ENCODE measurements at regions not wholly inside any gene's neighbourhood (a gene's known extent, or its start where the extent isn't known, plus 50 kb on each side); places are given as distances from the start of the nearest gene placed in this dataset.

DNA sequence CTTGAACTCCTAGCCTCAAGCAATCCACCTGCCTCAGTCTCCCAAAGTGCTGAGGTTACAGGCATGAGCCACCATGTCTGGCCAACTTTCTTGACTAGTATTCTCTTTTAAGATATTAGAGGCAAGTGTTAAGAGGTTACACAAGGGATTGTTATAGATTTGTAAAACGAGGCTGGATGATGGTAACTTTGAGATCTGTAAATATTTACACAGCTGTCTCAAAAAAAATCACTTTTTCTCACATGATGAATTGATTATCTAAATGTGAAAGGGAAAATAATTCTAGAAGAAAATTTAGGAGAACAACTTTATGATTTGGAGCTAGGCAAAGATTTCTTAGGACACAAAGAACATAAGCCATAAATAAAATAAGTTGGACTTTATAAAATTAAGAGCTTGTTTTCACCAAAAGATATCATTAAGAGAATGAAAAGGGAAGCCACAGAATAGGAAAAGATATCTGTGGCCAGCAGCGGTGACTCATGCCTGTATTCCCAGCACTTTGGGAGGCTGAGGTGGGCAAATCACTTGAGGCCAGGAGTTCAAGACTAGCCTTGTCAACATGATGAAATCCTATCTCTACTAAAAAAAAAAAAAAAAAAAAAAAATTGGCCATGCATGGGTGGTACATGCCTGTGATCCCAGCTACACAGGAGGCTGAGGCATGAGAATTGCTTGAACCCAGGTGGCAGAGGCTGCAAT is 77.4 kb downstream of the BBS10 start:
- POLR2A ChIA-PET (ENCODE audit: unreplicated experiment) = no interaction called here
- Histone ChIP-seq H3K27me3 (ENCODE audit: control insufficient read depth, insufficient read depth, low read length) (no peaks in the 10 kb centered on the region), H3K9ac (ENCODE audit: low read depth, low read length) (no peak overlapping the region), H4K91ac (ENCODE audit: insufficient read depth, low read depth, low read length) (no peak overlapping the region), H3K4me2 (ENCODE audit: low read depth, low read length) (no peak overlapping the region), H2BK15ac (ENCODE audit: low read depth, low read length) (peak overlapping the region; percentile 16; the same call in 1 of the 3 replicates), H2AK9ac (replicated peaks; ENCODE audit: low read depth, low read length, poor library complexity) (no peak overlapping the region), H3K36me3 (ENCODE audit: control insufficient read depth, insufficient read depth, low read length) (no peaks in the 10 kb centered on the region), H4K8ac (ENCODE audit: low read depth in 2 of 2, low read length in 2 of 2) (no peak overlapping the region), H2BK20ac (ENCODE audit: low read depth, low read length) (0 out of 2 replicates have a peak overlapping the region, but pooled peaks have one; percentile 6), H3K27ac (ENCODE audit: insufficient read depth, low read length) (no peak overlapping the region), H2BK120ac (ENCODE audit: low read depth, low read length) (0 out of 2 replicates have a peak overlapping the region, but pooled peaks have one; percentile 26), H4K5ac (ENCODE audit: low read depth, low read length) (no peak overlapping the region), H3K4me1 (ENCODE audit: control insufficient read depth, insufficient read depth, low read length) (peaks cover 18% of the 10 kb centered on the region), H3K23ac (ENCODE audit: low read depth, low read length) (no peak overlapping the region), H3K4ac (ENCODE audit: low read depth, low read length) (peak overlapping the region; percentile 55; the same call in 1 of the 2 replicates), H3K4me3 (ENCODE audit: insufficient read depth, low read depth, low read length) (no peak overlapping the region), H3K79me1 (ENCODE audit: low read depth in 1 of 2, low read length in 2 of 2) (peaks cover 11 to 44% of the 10 kb centered on the region in 2 experiments; a peak in 3 of 4 replicates), H3K56ac (ENCODE audit: extremely low read depth, insufficient read depth, low read length) (no peak overlapping the region), H2BK5ac (ENCODE audit: low read depth, low read length, poor library complexity, severe bottlenecking) (no peak overlapping the region), H2AFZ (replicated peaks; ENCODE audit: low read length, poor library complexity) (no peak overlapping the region), H4K20me1 (ENCODE audit: insufficient read depth, low read length) (no peaks in the 10 kb centered on the region), H3K9me3 (ENCODE audit: control insufficient read depth, insufficient read depth, low read length) (no peaks in the 10 kb centered on the region), H3K9me1 (ENCODE audit: insufficient read depth, low read length) (peaks cover 26% of the 10 kb centered on the region), H3K14ac (replicated peaks; ENCODE audit: low read depth, low read length) (0 out of 2 replicates have a peak overlapping the region, but pooled peaks have one; percentile 19), H3K18ac (ENCODE audit: low read depth, low read length) (no peak overlapping the region), H2AK5ac (ENCODE audit: low read depth, low read length) (0 out of 2 replicates have a peak overlapping the region, but pooled peaks have one; percentile 17)
- no CpG with 5 or more reads among the region's 2 CpGs for WGBS, 2 experiments (ENCODE audit: extremely low coverage in 2 of 2, insufficient read length in 1 of 2)
- TF ChIP-seq RCOR1 (IDR thresholded peaks at IDR 0.05; ENCODE audit: insufficient replicate concordance, low read length) = no peak
- TF ChIP-seq, protein P1, sequence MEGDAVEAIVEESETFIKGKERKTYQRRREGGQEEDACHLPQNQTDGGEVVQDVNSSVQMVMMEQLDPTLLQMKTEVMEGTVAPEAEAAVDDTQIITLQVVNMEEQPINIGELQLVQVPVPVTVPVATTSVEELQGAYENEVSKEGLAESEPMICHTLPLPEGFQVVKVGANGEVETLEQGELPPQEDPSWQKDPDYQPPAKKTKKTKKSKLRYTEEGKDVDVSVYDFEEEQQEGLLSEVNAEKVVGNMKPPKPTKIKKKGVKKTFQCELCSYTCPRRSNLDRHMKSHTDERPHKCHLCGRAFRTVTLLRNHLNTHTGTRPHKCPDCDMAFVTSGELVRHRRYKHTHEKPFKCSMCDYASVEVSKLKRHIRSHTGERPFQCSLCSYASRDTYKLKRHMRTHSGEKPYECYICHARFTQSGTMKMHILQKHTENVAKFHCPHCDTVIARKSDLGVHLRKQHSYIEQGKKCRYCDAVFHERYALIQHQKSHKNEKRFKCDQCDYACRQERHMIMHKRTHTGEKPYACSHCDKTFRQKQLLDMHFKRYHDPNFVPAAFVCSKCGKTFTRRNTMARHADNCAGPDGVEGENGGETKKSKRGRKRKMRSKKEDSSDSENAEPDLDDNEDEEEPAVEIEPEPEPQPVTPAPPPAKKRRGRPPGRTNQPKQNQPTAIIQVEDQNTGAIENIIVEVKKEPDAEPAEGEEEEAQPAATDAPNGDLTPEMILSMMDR (conservative IDR thresholded peaks at IDR 0.05; ENCODE audit: low read depth, low read length) = no peak
- no peak for TF ChIP-seq MXI1 (IDR thresholded peaks at IDR 0.05; ENCODE audit: borderline replicate concordance, low read depth, low read length)
- TF ChIP-seq SMC3 (IDR thresholded peaks at IDR 0.05; ENCODE audit: low read depth, low read length) = no peak
- TF ChIP-seq, protein P2, sequence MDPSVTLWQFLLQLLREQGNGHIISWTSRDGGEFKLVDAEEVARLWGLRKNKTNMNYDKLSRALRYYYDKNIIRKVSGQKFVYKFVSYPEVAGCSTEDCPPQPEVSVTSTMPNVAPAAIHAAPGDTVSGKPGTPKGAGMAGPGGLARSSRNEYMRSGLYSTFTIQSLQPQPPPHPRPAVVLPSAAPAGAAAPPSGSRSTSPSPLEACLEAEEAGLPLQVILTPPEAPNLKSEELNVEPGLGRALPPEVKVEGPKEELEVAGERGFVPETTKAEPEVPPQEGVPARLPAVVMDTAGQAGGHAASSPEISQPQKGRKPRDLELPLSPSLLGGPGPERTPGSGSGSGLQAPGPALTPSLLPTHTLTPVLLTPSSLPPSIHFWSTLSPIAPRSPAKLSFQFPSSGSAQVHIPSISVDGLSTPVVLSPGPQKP (IDR thresholded peaks at IDR 0.05; ENCODE audit: borderline replicate concordance, low read depth, low read length) = no peak
- TF ChIP-seq POLR2A (IDR thresholded peaks at IDR 0.05; ENCODE audit: low read depth, low read length) = no peak
- no peak for TF ChIP-seq FOS (IDR thresholded peaks at IDR 0.05; ENCODE audit: low read depth, low read length)
- no peak for TF ChIP-seq CEBPB (IDR thresholded peaks at IDR 0.05; ENCODE audit: low read depth, low read length)
- no peak for TF ChIP-seq RFX5 (IDR thresholded peaks at IDR 0.05; ENCODE audit: low read depth, low read length)
- TF ChIP-seq BHLHE40 (IDR thresholded peaks at IDR 0.05; ENCODE audit: low read depth, low read length) = no peak
- TF ChIP-seq RAD21 (IDR thresholded peaks at IDR 0.05; ENCODE audit: low read length) = no peak
- no peak for TF ChIP-seq NFE2L2 (IDR thresholded peaks at IDR 0.05; ENCODE audit: low read depth, low read length)
- TF ChIP-seq MAZ (IDR thresholded peaks at IDR 0.05; ENCODE audit: borderline replicate concordance, low read depth, low read length) = no peak
- CTCF ChIA-PET = interaction anchor here (0.6 to 1.8 kb wide), 3 partner anchors 31 to 105 kb away, joined by 3 to 4 read pairs (median 3); no protein-coding TSS in a partner anchor
- intact Hi-C loops (cut with micrococcal nuclease) (no loop called here), dilution Hi-C loops (cut with HindIII; ENCODE audit: low sequenced_read_pairs, unreplicated experiment) (no loop called here), in situ Hi-C loops (cut with MboI; ENCODE audit: low sequenced_read_pairs) (no loop called here)
- no peak for DNase-seq
- BruUV-seq (replicated peaks) = no TSS peak
- no peak for ATAC-seq (ENCODE audit: low read depth)
